Gastrocnemius medialis (tissue), 4 donors: ENCODE measurements at regions not wholly inside any gene's neighbourhood (a gene's known extent, or its start where the extent isn't known, plus 50 kb on each side); places are given as distances from the start of the nearest gene placed in this dataset.

Experiments used
- ATAC-seq, 2 donors: fragments of 150-250 bp; one replicate each; pipeline ENCODE4 v1.9.1; 2016
- DNase-seq, 2 donors: peaks; one replicate each; pipeline ENCODE4 v3.0.0-alpha.2; 2019
- H3K27ac ChIP-seq, 4 donors: fragments of 200-600 bp; sonication (generic); 1 replicate in 1 of 4; 2 replicates in 3 of 4; pipeline ENCODE4 v1.5.1; 2016 to 2018; ENCODE audit warnings: mild to moderate bottlenecking in 2 of 4, moderate library complexity in 1 of 4
- H3K27me3 ChIP-seq, 3 donors: fragments of 200-600 bp; sonication (generic) in 2 of 3; 1 replicate in 1 of 3; 2 replicates in 2 of 3; pipeline versions ENCODE4 v1.5.1 to v1.6.0; 2016 to 2019; ENCODE audit warnings: mild to moderate bottlenecking in 1 of 3, moderate library complexity in 1 of 3
- H3K36me3 ChIP-seq, 2 donors: fragments of 200-600 bp; sonication (generic) in 1 of 2; one replicate each; pipeline ENCODE4 v1.5.1; 2017 to 2018
- H3K4me1 ChIP-seq, 2 donors: fragments of 200-600 bp; sonication (generic) in 1 of 2; one replicate each; pipeline ENCODE4 v1.5.1; 2016 to 2017; ENCODE audit warnings: mild to moderate bottlenecking in 2 of 2
- H3K4me3 ChIP-seq, 4 donors: fragments of 200-600 bp; sonication (generic) in 3 of 4; 1 replicate in 1 of 4; 2 replicates in 3 of 4; pipeline ENCODE4 v1.5.1; 2016 to 2019; ENCODE audit warnings: mild to moderate bottlenecking in 2 of 4
- H3K9me3 ChIP-seq, 3 donors: fragments of 200-600 bp; sonication (generic) in 2 of 3; 1 replicate in 1 of 3; 2 replicates in 2 of 3; pipeline ENCODE4 v1.5.1; 2016 to 2019
- POLR2A ChIP-seq, 2 donors: fragments of 450-650 bp; IDR thresholded peaks; one replicate each; pipeline ENCODE4 v1.6.1; 2017; ENCODE audit warnings: antibody characterized with exemption in 2 of 2, mild to moderate bottlenecking in 2 of 2, moderate library complexity in 2 of 2
- in situ Hi-C, 4 donors: fragments of 200-750 bp; cut with MboI; loops; one replicate each; pipeline versions ENCODE4 v1.15.0 to v1.8.0; 2017; ENCODE audit warnings: low sequenced_read_pairs in 4 of 4
- intact Hi-C: fragments of 100-400 bp; cut with DNase I; formaldehyde crosslinking; loops from one replicate; pipeline ENCODE4 v1.15.1; 2023; ENCODE audit warnings: low total_unique reads
- TF ChIP-seq, protein P1 (sequence below), 5 experiments: fragments of 450-650 bp in 3 of 5; fragments of 200-600 bp in 2 of 5; sonication (generic) in 2 of 5; IDR thresholded peaks in 4 of 5; conservative IDR thresholded peaks in 1 of 5; 1 replicate in 4 of 5; 2 replicates in 1 of 5; pipeline ENCODE4 v1.5.1; 2016 to 2019; ENCODE audit warnings: antibody characterized with exemption in 5 of 5, mild to moderate bottlenecking in 3 of 5, moderate library complexity in 3 of 5

DNA sequence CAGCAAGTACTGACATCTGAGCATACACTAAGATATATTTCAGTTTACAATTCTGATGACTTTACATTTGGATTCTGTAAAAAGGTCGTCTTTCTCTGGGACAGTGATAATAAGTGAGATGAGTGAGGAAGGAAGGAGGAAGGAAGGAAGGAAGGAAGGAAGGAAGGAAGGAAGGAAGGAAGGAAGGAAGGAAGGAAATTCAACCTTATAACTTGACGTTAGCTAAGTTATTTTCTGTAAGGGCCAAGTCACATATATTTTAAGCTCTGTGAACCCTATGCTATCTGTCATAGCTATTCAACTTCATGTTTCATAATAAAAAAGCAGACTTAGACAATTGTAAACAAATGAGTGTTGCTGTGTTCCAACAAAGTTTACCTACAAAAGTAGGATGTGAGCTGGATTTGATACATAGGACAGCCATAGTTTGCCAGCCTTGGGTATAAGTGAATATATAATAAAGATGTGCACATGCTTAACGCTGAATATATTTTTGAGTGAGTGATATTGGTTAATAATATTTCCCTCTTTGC is 753.0 kb upstream of the NDST4 start:
- ATAC-seq: no peak
- intact Hi-C loops (no loop called here), in situ Hi-C loops (no loop called here)
- H3K4me3 ChIP-seq: no peak overlapping the region
- no peak for DNase-seq
- H3K9me3 ChIP-seq: no peaks in the 10 kb centered on the region
- no peaks in the 10 kb centered on the region for H3K27me3 ChIP-seq
- no peaks in the 10 kb centered on the region for H3K4me1 ChIP-seq
- no peak overlapping the region for H3K27ac ChIP-seq
- TF ChIP-seq, protein P1, sequence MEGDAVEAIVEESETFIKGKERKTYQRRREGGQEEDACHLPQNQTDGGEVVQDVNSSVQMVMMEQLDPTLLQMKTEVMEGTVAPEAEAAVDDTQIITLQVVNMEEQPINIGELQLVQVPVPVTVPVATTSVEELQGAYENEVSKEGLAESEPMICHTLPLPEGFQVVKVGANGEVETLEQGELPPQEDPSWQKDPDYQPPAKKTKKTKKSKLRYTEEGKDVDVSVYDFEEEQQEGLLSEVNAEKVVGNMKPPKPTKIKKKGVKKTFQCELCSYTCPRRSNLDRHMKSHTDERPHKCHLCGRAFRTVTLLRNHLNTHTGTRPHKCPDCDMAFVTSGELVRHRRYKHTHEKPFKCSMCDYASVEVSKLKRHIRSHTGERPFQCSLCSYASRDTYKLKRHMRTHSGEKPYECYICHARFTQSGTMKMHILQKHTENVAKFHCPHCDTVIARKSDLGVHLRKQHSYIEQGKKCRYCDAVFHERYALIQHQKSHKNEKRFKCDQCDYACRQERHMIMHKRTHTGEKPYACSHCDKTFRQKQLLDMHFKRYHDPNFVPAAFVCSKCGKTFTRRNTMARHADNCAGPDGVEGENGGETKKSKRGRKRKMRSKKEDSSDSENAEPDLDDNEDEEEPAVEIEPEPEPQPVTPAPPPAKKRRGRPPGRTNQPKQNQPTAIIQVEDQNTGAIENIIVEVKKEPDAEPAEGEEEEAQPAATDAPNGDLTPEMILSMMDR (IDR thresholded peaks at IDR 0.05 in 4 of 5, conservative IDR thresholded peaks at IDR 0.05 in 1 of 5): no peak
- TF ChIP-seq POLR2A (IDR thresholded peaks at IDR 0.05): no peak
- H3K36me3 ChIP-seq: no peaks in the 10 kb centered on the region

DNA sequence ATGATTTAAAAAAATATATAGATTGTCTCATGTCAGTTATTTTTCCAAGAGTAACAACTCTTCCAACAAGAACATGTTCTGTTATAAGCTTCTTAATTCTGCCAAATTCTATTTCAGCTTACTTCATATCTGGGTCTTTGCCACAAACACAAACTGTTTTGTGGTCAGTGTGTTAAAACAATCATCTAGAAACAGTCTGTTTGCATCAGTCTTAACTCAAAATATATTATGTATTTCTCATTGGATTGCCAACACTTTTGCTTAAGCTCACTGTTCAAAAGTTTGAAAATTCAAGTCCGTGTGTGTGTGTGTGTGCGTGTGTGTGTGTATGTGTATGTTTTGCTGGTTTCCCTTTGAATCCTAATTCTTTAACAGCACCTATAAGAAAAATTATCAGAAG is 752.3 kb upstream of the NDST4 start:
- no peaks in the 10 kb centered on the region for H3K9me3 ChIP-seq
- TF ChIP-seq POLR2A (IDR thresholded peaks at IDR 0.05): no peak
- TF ChIP-seq, protein P1 (IDR thresholded peaks at IDR 0.05 in 4 of 5, conservative IDR thresholded peaks at IDR 0.05 in 1 of 5): no peak
- H3K27ac ChIP-seq: no peak overlapping the region
- H3K36me3 ChIP-seq: no peaks in the 10 kb centered on the region
- intact Hi-C loops: no loop called here
- H3K4me3 ChIP-seq: no peak overlapping the region
- DNase-seq (no peak), ATAC-seq (no peak)
- no peaks in the 10 kb centered on the region for H3K4me1 ChIP-seq
- no peaks in the 10 kb centered on the region for H3K27me3 ChIP-seq
- in situ Hi-C loops: no loop called here

DNA sequence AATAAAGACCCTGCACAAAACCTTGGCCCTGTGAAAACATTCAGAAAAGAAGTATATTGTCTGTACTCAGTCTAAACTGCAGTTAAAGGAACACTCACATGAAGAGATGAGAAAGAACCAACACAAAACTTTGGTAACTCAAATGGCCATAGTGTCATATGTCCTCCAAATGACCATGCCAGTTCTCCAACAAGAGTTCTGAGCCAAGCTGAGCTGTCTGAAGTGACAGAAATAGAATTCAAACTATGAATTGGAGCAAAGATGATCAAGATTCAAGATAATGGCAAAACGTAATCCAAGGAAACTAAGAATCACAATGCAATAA is 739.3 kb upstream of the NDST4 start:
- TF ChIP-seq, protein P1 (IDR thresholded peaks at IDR 0.05 in 4 of 5, conservative IDR thresholded peaks at IDR 0.05 in 1 of 5): no peak
- TF ChIP-seq POLR2A (IDR thresholded peaks at IDR 0.05): no peak
- DNase-seq (no peak), ATAC-seq (no peak)
- H3K27ac ChIP-seq: no peak overlapping the region
- in situ Hi-C loops: no loop called here
- H3K27me3 ChIP-seq: no peaks in the 10 kb centered on the region
- no peaks in the 10 kb centered on the region for H3K36me3 ChIP-seq
- H3K9me3 ChIP-seq: no peaks in the 10 kb centered on the region
- H3K4me3 ChIP-seq: no peak overlapping the region
- intact Hi-C loops: no loop called here
- no peaks in the 10 kb centered on the region for H3K4me1 ChIP-seq

DNA sequence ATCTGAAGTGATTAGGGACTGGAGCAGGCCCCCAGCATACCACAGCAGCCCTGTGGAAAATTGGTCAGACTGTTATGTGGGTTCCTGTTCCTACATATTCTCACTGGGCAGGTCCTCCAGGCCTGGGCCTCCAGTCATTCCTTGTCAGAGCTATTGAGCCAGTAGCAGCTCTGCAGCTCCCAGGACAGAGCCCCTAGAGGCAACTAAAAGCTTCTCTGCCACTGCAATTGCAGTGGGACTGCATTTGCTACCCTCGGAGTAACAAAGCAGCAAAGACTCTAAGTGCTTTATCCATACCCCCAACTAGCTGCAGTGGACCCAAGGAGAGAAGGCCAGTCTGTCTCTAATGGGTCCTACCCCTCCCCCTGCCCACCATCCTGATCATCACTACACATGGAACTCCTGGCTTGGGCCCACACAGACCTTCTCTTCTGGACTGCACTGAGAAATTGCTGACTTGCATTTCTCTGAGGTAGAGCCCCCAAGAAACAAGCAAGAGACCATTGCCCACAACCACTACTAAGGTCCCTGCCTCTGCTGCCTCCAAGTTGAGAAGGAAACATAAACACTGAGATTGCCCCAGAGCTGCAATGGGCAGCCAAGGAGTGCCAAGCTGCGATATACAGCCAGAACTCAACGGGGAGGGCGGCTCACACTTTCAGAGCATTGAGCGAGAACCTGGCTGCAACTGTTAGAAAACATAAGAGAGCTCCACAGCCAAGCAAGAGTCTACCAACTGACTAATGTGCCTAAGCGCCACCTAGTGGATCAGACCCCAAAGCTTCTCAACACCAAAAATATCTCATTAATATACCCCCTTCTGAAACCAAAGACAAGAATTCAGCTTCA is 738.7 kb upstream of the NDST4 start:
- TF ChIP-seq, protein P1 (IDR thresholded peaks at IDR 0.05 in 4 of 5, conservative IDR thresholded peaks at IDR 0.05 in 1 of 5): no peak
- TF ChIP-seq POLR2A (IDR thresholded peaks at IDR 0.05): no peak
- intact Hi-C loops: no loop called here
- ATAC-seq: no peak

More for the DNA sequence above, 738.7 kb upstream of the NDST4 start:
- Histone ChIP-seq H3K27ac (no peak overlapping the region), H3K4me3 (no peak overlapping the region), H3K9me3 (no peaks in the 10 kb centered on the region), H3K27me3 (no peaks in the 10 kb centered on the region), H3K36me3 (no peaks in the 10 kb centered on the region), H3K4me1 (no peaks in the 10 kb centered on the region)
- no peak for DNase-seq
- in situ Hi-C loops: no loop called here
